ENCODE measurements at regions not wholly inside any gene's neighbourhood (a gene's known extent, or its start where the extent isn't known, plus 50 kb on each side); places are given as distances from the start of the nearest gene placed in this dataset.
A peak's percentile ranks its signal among the peaks of the same experiment; 100 is the strongest.
"Not testable (repeated sequence)": the region's sequence is repeated elsewhere in the genome, so short reads cannot be mapped to it uniquely, and the experiment has no call there.

- no peak for DNase-seq
Measured at GRCh38 chr19:13712767-13713201, 51.5 kb upstream of the MRI1 start.

GRCh38 chr19:13707915-13708314, 56.4 kb upstream of the MRI1 start:
- no peak for DNase-seq

GRCh38 chr19:13705928-13706447, 58.3 kb upstream of the MRI1 start:
- DNase-seq: no peak

GRCh38 chr19:13705201-13705600, 59.1 kb upstream of the MRI1 start:
- no peak for DNase-seq

- DNase-seq: no peak
Measured at GRCh38 chr19:13701624-13702023, 62.7 kb upstream of the MRI1 start.

- no peak for DNase-seq
Measured at GRCh38 chr19:13700621-13701020, 63.7 kb upstream of the MRI1 start.

- no peak for DNase-seq
Measured at GRCh38 chr19:13699786-13700185, 64.5 kb upstream of the MRI1 start.

- DNase-seq: no peak
Measured at GRCh38 chr19:13696839-13697238, 67.5 kb upstream of the MRI1 start.

- peak in 1 of 2 experiments; percentile 22 for DNase-seq
Measured at GRCh38 chr19:13693889-13694288, 70.4 kb upstream of the MRI1 start.

- DNase-seq: no peak
Measured at GRCh38 chr19:13691569-13692435, 72.5 kb upstream of the MRI1 start.

GRCh38 chr19:13689085-13689484, 75.2 kb upstream of the MRI1 start:
- DNase-seq: no peak

- no peak for DNase-seq
Measured at GRCh38 chr19:13684021-13684420, 80.3 kb upstream of the MRI1 start.

- DNase-seq: no peak
Measured at GRCh38 chr19:13681509-13681908, 82.8 kb upstream of the MRI1 start.

GRCh38 chr19:13680708-13681360, 83.5 kb upstream of the MRI1 start:
- DNase-seq: not testable (repeated sequence)

GRCh38 chr19:13676967-13677366, 87.4 kb upstream of the MRI1 start:
- not testable (repeated sequence) for DNase-seq

- peak; percentile 6 to 21 for DNase-seq
Measured at GRCh38 chr19:13672480-13673175, 91.7 kb upstream of the MRI1 start.

GRCh38 chr19:13670846-13671245, 93.5 kb upstream of the MRI1 start:
- DNase-seq: no peak

- peak in 1 of 2 experiments; percentile 38 for DNase-seq
Measured at GRCh38 chr19:13669780-13670355, 94.5 kb upstream of the MRI1 start.

- no peak for DNase-seq
Measured at GRCh38 chr19:13668964-13669363, 95.4 kb upstream of the MRI1 start.

GRCh38 chr19:13666165-13666564, 98.2 kb upstream of the MRI1 start:
- DNase-seq: no peak

GRCh38 chr19:13665125-13665905, 99.0 kb upstream of the MRI1 start:
- no peak for DNase-seq

All from NCI-H1930 (cell line).